ENCODE measurements at regions not wholly inside any gene's neighbourhood (a gene's known extent, or its start where the extent isn't known, plus 50 kb on each side); places are given as distances from the start of the nearest gene placed in this dataset.
"Not testable (repeated sequence)": the region's sequence is repeated elsewhere in the genome, so short reads cannot be mapped to it uniquely, and the experiment has no call there.

GRCh38 chr15:36175186-36175740 lies 404.2 kb upstream of the CDIN1 start:
- no peak for DNase-seq (ENCODE audit: low read depth, low spot score)

GRCh38 chr15:36175741-36176291 lies 403.6 kb upstream of the CDIN1 start:
- no peak for DNase-seq (ENCODE audit: low read depth, low spot score)

- peak; percentile 29 for DNase-seq (ENCODE audit: low read depth, low spot score)
These were observed 401.7 kb upstream of the CDIN1 start for GRCh38 chr15:36177590-36178302.

DNA sequence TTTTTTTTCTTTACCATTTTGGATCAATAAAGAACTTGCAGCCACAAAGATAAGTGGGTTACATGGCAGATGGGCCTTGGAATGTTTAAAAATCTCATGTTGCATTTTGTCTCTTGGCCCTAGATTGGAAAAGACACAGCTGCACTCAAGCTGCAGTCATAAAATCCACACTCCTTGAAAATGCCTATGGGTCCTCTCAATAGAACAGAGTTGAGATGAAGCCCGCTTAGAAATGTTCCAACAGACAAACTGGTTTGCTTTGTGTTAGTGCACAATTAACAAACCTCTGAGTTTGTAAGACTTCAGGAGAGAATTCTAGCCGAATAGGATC lies 401.2 kb upstream of the CDIN1 start:
- DNase-seq (ENCODE audit: low read depth, low spot score), result no peak

DNA sequence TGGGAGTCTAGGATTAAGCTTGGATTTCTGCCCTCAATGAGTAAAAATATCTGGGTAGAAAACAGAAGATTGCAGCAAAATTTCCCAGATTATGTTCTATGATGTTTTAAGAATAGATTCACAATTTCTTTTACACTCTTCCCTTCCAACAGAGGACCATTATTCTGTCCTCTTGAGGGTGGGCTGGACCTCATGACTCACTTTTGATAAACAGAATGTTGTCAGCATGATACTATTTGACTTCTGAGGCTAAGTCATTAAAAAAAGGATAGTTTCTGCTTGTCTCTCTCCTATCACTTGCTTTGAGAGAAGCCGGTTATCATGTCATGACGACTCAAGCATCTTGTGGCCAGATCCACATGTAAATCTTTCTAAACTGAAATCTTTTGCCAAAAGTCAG lies 396.2 kb upstream of the CDIN1 start:
- DNase-seq (ENCODE audit: low read depth, low spot score), result no peak

DNA sequence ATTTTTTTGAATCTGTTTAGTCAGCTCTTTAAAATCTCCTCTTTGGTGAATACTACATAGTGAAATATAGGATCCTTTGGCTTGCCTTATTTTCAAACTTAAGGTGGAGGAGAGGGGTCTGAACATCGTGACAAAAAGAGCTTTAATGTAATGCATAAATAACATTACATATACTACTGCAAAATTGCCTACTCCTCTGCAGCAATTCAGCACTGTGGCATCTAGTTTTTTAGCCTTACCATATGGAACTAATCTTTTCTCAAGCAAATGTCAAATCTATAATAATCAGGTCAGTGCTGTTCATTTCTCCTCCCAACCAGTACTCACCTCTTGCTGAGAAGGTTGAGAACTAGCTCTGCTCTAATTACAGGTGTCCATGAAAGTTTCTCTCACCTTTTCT lies 394.0 kb upstream of the CDIN1 start:
- DNase-seq (ENCODE audit: low read depth, low spot score), result no peak

- DNase-seq (ENCODE audit: low read depth, low spot score), result no peak
These were observed 393.6 kb upstream of the CDIN1 start for GRCh38 chr15:36185845-36186244.

- no peak for DNase-seq (ENCODE audit: low read depth, low spot score)
These were observed 393.1 kb upstream of the CDIN1 start for GRCh38 chr15:36186376-36186775.

DNA sequence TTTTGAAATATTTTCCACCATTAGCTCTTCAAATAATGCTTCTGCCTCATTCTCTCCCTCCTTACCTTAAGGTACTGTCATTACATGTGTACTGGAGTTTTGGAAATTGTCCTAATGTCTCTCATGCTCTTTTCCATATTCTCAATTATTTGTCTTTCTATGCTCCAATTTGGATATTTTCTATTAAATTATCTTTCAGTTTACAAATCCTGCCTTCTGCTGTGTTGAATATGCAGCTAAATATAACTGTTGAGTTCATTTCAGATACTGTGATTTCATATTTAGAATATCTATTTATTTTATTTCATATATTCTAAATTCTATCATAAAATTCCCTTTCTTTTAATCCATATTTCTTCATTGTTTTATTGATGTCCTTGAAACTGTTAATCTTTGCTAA lies 388.0 kb upstream of the CDIN1 start:
- no peak for DNase-seq (ENCODE audit: low read depth, low spot score)

GRCh38 chr15:36195361-36196007 lies 383.9 kb upstream of the CDIN1 start:
- not testable (repeated sequence) for DNase-seq (ENCODE audit: low read depth, low spot score)

DNA sequence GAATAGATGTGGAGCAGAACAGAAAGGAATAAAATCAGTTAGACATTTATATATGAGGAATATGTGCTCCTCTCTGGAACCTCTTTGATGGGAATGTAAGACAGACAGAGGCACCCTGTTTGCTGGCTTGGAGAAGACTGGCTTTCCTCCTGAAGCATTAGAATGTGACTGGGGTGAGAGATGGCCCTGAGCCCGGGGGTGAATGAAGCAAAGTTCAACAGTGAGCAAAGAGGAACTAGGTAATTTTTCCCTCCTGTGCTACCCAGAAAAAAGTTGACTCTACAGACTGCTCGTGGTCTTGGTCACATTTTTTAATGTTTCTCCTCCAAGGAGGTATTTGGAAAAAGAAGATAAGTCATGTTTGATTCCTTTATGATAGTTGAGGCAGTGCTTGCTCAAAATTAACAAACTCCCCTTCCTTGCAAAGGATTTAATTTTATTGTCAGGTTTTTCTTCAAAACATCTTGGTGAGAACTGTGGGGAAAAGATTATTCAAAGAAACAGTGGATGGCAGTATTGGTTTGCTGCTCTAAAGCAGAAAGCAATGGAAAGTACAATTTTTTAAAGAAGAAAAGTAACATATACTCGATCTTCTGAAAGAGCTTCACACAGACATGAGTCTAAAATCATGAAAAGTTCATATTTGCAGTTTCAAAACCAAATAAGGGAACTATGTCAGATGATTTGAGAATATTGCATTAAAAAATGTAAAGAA lies 370.4 kb upstream of the CDIN1 start:
- peak; percentile 26 for DNase-seq (ENCODE audit: low read depth, low spot score)

GRCh38 chr15:36210426-36210825 lies 369.0 kb upstream of the CDIN1 start:
- no peak for DNase-seq (ENCODE audit: low read depth, low spot score)

GRCh38 chr15:36218322-36218721 lies 361.1 kb upstream of the CDIN1 start:
- DNase-seq (ENCODE audit: low read depth, low spot score), result no peak

DNA sequence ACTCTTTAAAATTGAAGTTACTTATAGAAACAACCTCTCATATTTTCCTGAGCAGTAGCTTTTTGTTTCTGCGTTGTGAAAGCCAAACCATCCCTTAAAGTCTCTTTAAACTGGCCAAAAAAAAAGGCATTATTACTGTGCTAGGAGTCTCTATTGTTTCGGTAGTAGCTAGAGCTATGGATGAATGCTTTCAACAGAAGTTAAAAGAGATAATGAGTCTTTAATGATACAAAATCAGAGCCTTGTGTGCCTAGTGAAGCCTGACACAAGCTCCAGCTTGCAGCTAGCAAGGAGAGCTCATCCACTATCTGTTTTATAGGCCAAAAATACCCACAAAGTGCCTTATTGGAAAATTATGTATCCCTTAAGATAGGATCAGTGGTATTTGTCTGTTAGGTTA lies 360.4 kb upstream of the CDIN1 start:
- DNase-seq (ENCODE audit: low read depth, low spot score), result no peak

DNA sequence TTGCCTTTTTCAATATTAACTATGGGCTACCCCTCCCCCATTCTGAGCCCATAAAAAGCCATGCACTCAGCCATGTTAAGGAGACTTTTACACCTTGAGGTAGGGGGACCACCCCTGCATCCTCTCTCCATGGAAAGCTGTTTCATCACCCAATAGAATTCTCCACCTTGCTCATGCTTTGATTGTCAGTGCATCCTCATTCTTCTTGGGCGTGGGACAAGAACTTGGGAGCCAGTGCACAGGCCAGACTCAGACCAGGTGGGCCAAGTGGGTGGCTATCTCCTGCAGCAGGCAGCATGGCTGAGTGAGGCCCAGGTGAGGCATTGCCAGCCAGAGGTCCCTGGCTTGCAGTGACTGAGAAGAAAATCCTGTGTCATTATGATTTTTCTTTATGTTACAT lies 357.4 kb upstream of the CDIN1 start:
- no peak for DNase-seq (ENCODE audit: low read depth, low spot score)

- peak; percentile 20 for DNase-seq (ENCODE audit: low read depth, low spot score)
These were observed 348.6 kb upstream of the CDIN1 start for GRCh38 chr15:36230776-36231175.

DNA sequence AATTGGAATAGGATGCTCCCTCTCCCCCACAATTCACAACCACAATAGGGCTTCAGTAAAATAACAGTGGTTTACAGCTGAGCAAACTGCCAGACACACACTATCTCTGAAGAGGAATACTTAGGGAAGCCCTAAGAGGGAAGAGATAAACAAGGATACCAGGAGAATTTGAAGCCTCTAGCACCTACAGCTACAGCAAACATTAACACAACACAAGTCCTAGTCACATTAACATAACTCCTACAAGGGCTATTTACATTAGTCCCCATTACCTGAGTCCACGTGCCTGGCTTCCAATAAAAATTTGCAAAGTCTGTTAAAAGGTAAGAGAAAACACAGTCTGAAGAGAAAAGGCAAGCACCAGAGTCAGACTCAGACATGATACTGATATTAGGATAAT lies 346.9 kb upstream of the CDIN1 start:
- no peak for DNase-seq (ENCODE audit: low read depth, low spot score)

- no peak for DNase-seq (ENCODE audit: low read depth, low spot score)
These were observed 344.7 kb upstream of the CDIN1 start for GRCh38 chr15:36234743-36235142.

GRCh38 chr15:36235173-36235572 lies 344.3 kb upstream of the CDIN1 start:
- no peak for DNase-seq (ENCODE audit: low read depth, low spot score)

- no peak for DNase-seq (ENCODE audit: low read depth, low spot score)
These were observed 339.9 kb upstream of the CDIN1 start for GRCh38 chr15:36239509-36239908.

DNA sequence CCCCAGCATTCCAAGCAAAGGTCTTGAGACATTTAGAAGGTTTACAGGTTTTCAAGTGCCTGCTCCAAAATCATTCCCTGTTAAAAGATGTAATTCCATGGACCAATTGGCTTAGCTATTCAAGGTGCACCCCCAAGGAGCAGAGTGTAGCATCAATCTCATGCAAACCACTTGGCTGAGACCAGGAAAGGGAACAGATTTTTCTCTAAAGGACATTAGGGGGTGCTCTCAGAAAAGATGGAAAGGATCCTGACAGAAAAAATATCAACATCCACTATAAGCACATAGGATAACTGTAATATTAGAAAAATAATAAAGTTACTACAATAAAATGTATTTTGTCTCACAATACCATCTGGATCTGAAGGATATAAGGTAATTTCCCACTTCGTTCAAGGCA lies 328.0 kb upstream of the CDIN1 start:
- DNase-seq (ENCODE audit: low read depth, low spot score), result no peak

GRCh38 chr15:36252146-36252711 lies 327.2 kb upstream of the CDIN1 start:
- no peak for DNase-seq (ENCODE audit: low read depth, low spot score)

All from astrocyte of the hippocampus (primary cell).